BE2C (cell line): ENCODE measurements at regions not wholly inside any gene's neighbourhood (a gene's known extent, or its start where the extent isn't known, plus 50 kb on each side); places are given as distances from the start of the nearest gene placed in this dataset.
"Not testable (repeated sequence)": the region's sequence is repeated elsewhere in the genome, so short reads cannot be mapped to it uniquely, and the experiment has no call there.

Experiments
- DNase-seq: peaks from one replicate; pipeline ENCODE4 v3.0.0-alpha.2; 2020
- H3K27me3 ChIP-seq: fragments of 250-450 bp; sonication (Bioruptor Pico); 2 replicates; pipeline ENCODE4 v1.5.1; 2020; ENCODE audit warnings: mild to moderate bottlenecking
- H3K36me3 ChIP-seq: fragments of 250-450 bp; sonication (Bioruptor Pico); 2 replicates; pipeline ENCODE4 v1.5.1; 2020; ENCODE audit warnings: mild to moderate bottlenecking
- H3K4me1 ChIP-seq: fragments of 250-450 bp; sonication (Bioruptor Pico); 2 replicates; pipeline ENCODE4 v1.5.1; 2020
- H3K4me3 ChIP-seq: 2 replicates; pipeline ENCODE4 v1.5.1; 2011; ENCODE audit warnings: low read depth, low read length
- H3K9me3 ChIP-seq: fragments of 250-450 bp; sonication (Bioruptor Pico); 2 replicates; pipeline ENCODE4 v1.5.1; 2020
- CTCF ChIP-seq: IDR thresholded peaks from 2 replicates; pipeline ENCODE4 v1.5.1; 2012; ENCODE audit warnings: mild to moderate bottlenecking, low read depth, low read length

GRCh38 chr17:70709596-70709995, 540.3 kb downstream of the KCNJ2 start:
- no peak for TF ChIP-seq CTCF
- DNase-seq = no peak
- Histone ChIP-seq H3K4me1 (no peaks in the 10 kb centered on the region), H3K9me3 (no peaks in the 10 kb centered on the region), H3K4me3 (no peak overlapping the region), H3K27me3 (peaks cover 23% of the 10 kb centered on the region), H3K36me3 (no peaks in the 10 kb centered on the region)

GRCh38 chr17:70713694-70714093, 544.4 kb downstream of the KCNJ2 start:
- peaks cover 25% of the 10 kb centered on the region for H3K27me3 ChIP-seq
- DNase-seq = no peak

GRCh38 chr17:70716551-70716950, 547.2 kb downstream of the KCNJ2 start:
- no peak for DNase-seq
- Histone ChIP-seq H3K27me3 (peaks cover 12% of the 10 kb centered on the region), H3K4me1 (no peaks in the 10 kb centered on the region), H3K9me3 (no peaks in the 10 kb centered on the region), H3K4me3 (no peak overlapping the region), H3K36me3 (no peaks in the 10 kb centered on the region)
- no peak for TF ChIP-seq CTCF

More at GRCh38 chr17:70713694-70714093, 544.4 kb downstream of the KCNJ2 start:
- no peak overlapping the region for H3K4me3 ChIP-seq
- H3K9me3 ChIP-seq = no peaks in the 10 kb centered on the region
- TF ChIP-seq CTCF = no peak
- H3K36me3 ChIP-seq = no peaks in the 10 kb centered on the region
- H3K4me1 ChIP-seq = no peaks in the 10 kb centered on the region

GRCh38 chr17:70717042-70717441, 547.7 kb downstream of the KCNJ2 start:
- no peak for DNase-seq
- Histone ChIP-seq H3K36me3 (no peaks in the 10 kb centered on the region), H3K9me3 (no peaks in the 10 kb centered on the region), H3K4me3 (no peak overlapping the region), H3K27me3 (peaks cover 12% of the 10 kb centered on the region), H3K4me1 (no peaks in the 10 kb centered on the region)
- TF ChIP-seq CTCF = no peak

- Histone ChIP-seq H3K36me3 (no peaks in the 10 kb centered on the region), H3K27me3 (peaks cover 14% of the 10 kb centered on the region), H3K4me1 (no peaks in the 10 kb centered on the region), H3K4me3 (no peak overlapping the region), H3K9me3 (no peaks in the 10 kb centered on the region)
- no peak for TF ChIP-seq CTCF
- DNase-seq = no peak
Observed at GRCh38 chr17:70736375-70736957, 567.1 kb downstream of the KCNJ2 start.

- H3K4me1 ChIP-seq = no peaks in the 10 kb centered on the region
- no peak for TF ChIP-seq CTCF
- H3K36me3 ChIP-seq = no peaks in the 10 kb centered on the region
- H3K27me3 ChIP-seq = peaks cover 14% of the 10 kb centered on the region
- no peaks in the 10 kb centered on the region for H3K9me3 ChIP-seq
- DNase-seq = no peak
- no peak overlapping the region for H3K4me3 ChIP-seq
Observed at GRCh38 chr17:70739065-70739464, 569.7 kb downstream of the KCNJ2 start.

GRCh38 chr17:70746574-70746973, 577.2 kb downstream of the KCNJ2 start:
- H3K36me3 ChIP-seq, DNase-seq, H3K27me3 ChIP-seq, H3K9me3 ChIP-seq, H3K4me1 ChIP-seq, H3K4me3 ChIP-seq: not testable (repeated sequence)
